GM19023 (cell line): ENCODE measurements at regions not wholly inside any gene's neighbourhood (a gene's known extent, or its start where the extent isn't known, plus 50 kb on each side); places are given as distances from the start of the nearest gene placed in this dataset.
A peak's percentile ranks its signal among the peaks of the same experiment; 100 is the strongest.

Experiments
- ATAC-seq: cut with Tn5 transposase; IDR thresholded peaks from one replicate; pipeline ENCODE4 v1.9.1; 2021; ENCODE audit warnings: mild to moderate bottlenecking, moderate library complexity; ENCODE audit not compliant: unreplicated experiment

GRCh38 chr5:124796495-124796894 is 50.1 kb upstream of the ZNF608 start:
- ATAC-seq = no peak

GRCh38 chr5:124797665-124798087 is 51.2 kb upstream of the ZNF608 start:
- ATAC-seq = no peak

GRCh38 chr5:124798890-124799289 is 52.5 kb upstream of the ZNF608 start:
- no peak for ATAC-seq

GRCh38 chr5:124801551-124801950 is 55.1 kb upstream of the ZNF608 start:
- ATAC-seq = no peak

- no peak for ATAC-seq
Measured at GRCh38 chr5:124803617-124804323, 57.3 kb upstream of the ZNF608 start.

GRCh38 chr5:124806026-124806372 is 59.6 kb upstream of the ZNF608 start:
- ATAC-seq = no peak

- ATAC-seq = no peak
Measured at GRCh38 chr5:124806373-124807077, 60.1 kb upstream of the ZNF608 start.

- ATAC-seq = no peak
Measured at GRCh38 chr5:124808842-124809268, 62.4 kb upstream of the ZNF608 start.

- no peak for ATAC-seq
Measured at GRCh38 chr5:124810396-124811006, 64.1 kb upstream of the ZNF608 start.

GRCh38 chr5:124812771-124813358 is 66.4 kb upstream of the ZNF608 start:
- no peak for ATAC-seq

GRCh38 chr5:124816381-124816780 is 69.9 kb upstream of the ZNF608 start:
- ATAC-seq = no peak

- no peak for ATAC-seq
Measured at GRCh38 chr5:124819201-124819600, 72.8 kb upstream of the ZNF608 start.

GRCh38 chr5:124822647-124823046 is 76.2 kb upstream of the ZNF608 start:
- no peak for ATAC-seq

GRCh38 chr5:124823380-124823779 is 76.9 kb upstream of the ZNF608 start:
- ATAC-seq = no peak

GRCh38 chr5:124824637-124825158 is 78.3 kb upstream of the ZNF608 start:
- ATAC-seq = no peak

GRCh38 chr5:124825250-124825982 is 79.0 kb upstream of the ZNF608 start:
- peak; percentile 77 for ATAC-seq

GRCh38 chr5:124825983-124826337 is 79.5 kb upstream of the ZNF608 start:
- no peak for ATAC-seq

GRCh38 chr5:124828731-124829234 is 82.3 kb upstream of the ZNF608 start:
- no peak for ATAC-seq

- no peak for ATAC-seq
Measured at GRCh38 chr5:124831687-124832240, 85.3 kb upstream of the ZNF608 start.

- ATAC-seq = no peak
Measured at GRCh38 chr5:124832510-124832909, 86.1 kb upstream of the ZNF608 start.
